Gastroesophageal sphincter (tissue), 4 donors: ENCODE measurements at regions not wholly inside any gene's neighbourhood (a gene's known extent, or its start where the extent isn't known, plus 50 kb on each side); places are given as distances from the start of the nearest gene placed in this dataset.

Experiments used
- ATAC-seq: fragments of 150-250 bp; one replicate; pipeline ENCODE4 v1.9.1; 2016; ENCODE audit warnings: mild to moderate bottlenecking, moderate library complexity
- H3K27ac ChIP-seq, 4 donors: fragments of 200-600 bp; sonication (generic) in 3 of 4; 1 replicate in 3 of 4; 2 replicates in 1 of 4; pipeline ENCODE4 v1.5.1; 2016 to 2019
- H3K27me3 ChIP-seq: fragments of 200-600 bp; sonication (generic); one replicate; pipeline ENCODE4 v1.5.1; 2019
- H3K36me3 ChIP-seq, 2 donors: fragments of 200-600 bp; sonication (generic); one replicate each; pipeline ENCODE4 v1.5.1; 2019; ENCODE audit warnings: control low read depth in 1 of 2
- H3K4me1 ChIP-seq, 3 donors: fragments of 200-600 bp; sonication (generic); 1 replicate in 2 of 3; 2 replicates in 1 of 3; pipeline ENCODE4 v1.5.1; 2016 to 2019; ENCODE audit warnings: control low read depth in 2 of 3
- H3K4me3 ChIP-seq, 2 donors: fragments of 200-600 bp; sonication (generic); one replicate each; pipeline ENCODE4 v1.5.1; 2019; ENCODE audit warnings: mild to moderate bottlenecking in 1 of 2, moderate library complexity in 1 of 2
- H3K9me3 ChIP-seq, 3 donors: fragments of 200-600 bp; sonication (generic); one replicate each; pipeline ENCODE4 v1.5.1; 2017 to 2019; ENCODE audit warnings: control low read depth in 2 of 3
- CTCF ChIP-seq, 4 experiments: fragments of 200-600 bp in 2 of 4; fragments of 450-650 bp in 2 of 4; sonication (generic) in 1 of 4; IDR thresholded peaks; one replicate each; pipeline ENCODE4 v1.5.1; 2017 to 2019; ENCODE audit warnings: antibody characterized with exemption in 4 of 4, mild to moderate bottlenecking in 2 of 4, moderate library complexity in 2 of 4
- EP300 ChIP-seq: sonication (generic); formaldehyde crosslinking; IDR thresholded peaks from one replicate; pipeline ENCODE4 v1.6.1; 2017; ENCODE audit warnings: antibody characterized with exemption, mild to moderate bottlenecking
- POLR2A ChIP-seq, 2 donors: fragments of 450-650 bp; IDR thresholded peaks; one replicate each; pipeline ENCODE4 v1.6.1; 2017; ENCODE audit warnings: antibody characterized with exemption in 2 of 2, mild to moderate bottlenecking in 2 of 2, moderate library complexity in 1 of 2
- POLR2AphosphoS5 ChIP-seq: sonication (generic); formaldehyde crosslinking; IDR thresholded peaks from one replicate; pipeline ENCODE4 v1.6.1; 2017; ENCODE audit warnings: antibody characterized with exemption
- WGBS, 2 donors: methylation state at CpG; one replicate each; pipeline ENCODE4 v1.1.5; 2018; ENCODE audit warnings: low coverage in 1 of 2; 5-methylcytosine and 5-hydroxymethylcytosine counted together

DNA sequence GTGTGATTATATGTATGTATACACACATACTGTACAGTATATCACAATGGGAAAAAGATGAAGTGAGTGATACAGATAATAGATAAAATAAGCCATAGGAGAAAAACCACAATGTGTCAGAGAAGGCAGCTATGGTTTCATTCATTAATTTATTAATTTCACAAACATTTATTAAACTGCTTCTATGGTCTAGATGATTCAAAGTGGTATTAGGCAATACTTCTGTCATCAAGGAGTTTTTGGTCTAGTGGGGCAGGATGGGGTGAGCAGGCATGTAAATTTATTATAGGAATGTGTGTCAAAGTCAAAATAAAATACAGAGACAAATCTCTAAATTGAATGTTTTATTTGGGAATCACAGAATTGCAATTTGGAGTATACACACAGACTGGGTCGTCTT is 65.2 kb upstream of the ANKEF1 start:
- no peak for ATAC-seq
- no peak overlapping the region for H3K27ac ChIP-seq
- peaks cover 35% of the 10 kb centered on the region for H3K27me3 ChIP-seq
- no peak overlapping the region for H3K4me3 ChIP-seq
- WGBS, 2 donors = 73 to 100% methylated on average over 1 of the region's 1 CpG
- TF ChIP-seq POLR2AphosphoS5 (no peak), POLR2A (IDR thresholded peaks at IDR 0.05) (no peak), EP300 (no peak), CTCF (IDR thresholded peaks at IDR 0.05) (no peak)
- H3K9me3 ChIP-seq = no peaks in the 10 kb centered on the region
- no peaks in the 10 kb centered on the region for H3K4me1 ChIP-seq
- H3K36me3 ChIP-seq = no peaks in the 10 kb centered on the region

- TF ChIP-seq CTCF (IDR thresholded peaks at IDR 0.05) (no peak), POLR2A (IDR thresholded peaks at IDR 0.05) (no peak), EP300 (no peak), POLR2AphosphoS5 (no peak)
- 14 to 63% methylated on average over 1 of the region's 1 CpG for WGBS, 2 donors
Observed at GRCh38 chr20:9968015-9968414, 66.8 kb upstream of the ANKEF1 start.

DNA sequence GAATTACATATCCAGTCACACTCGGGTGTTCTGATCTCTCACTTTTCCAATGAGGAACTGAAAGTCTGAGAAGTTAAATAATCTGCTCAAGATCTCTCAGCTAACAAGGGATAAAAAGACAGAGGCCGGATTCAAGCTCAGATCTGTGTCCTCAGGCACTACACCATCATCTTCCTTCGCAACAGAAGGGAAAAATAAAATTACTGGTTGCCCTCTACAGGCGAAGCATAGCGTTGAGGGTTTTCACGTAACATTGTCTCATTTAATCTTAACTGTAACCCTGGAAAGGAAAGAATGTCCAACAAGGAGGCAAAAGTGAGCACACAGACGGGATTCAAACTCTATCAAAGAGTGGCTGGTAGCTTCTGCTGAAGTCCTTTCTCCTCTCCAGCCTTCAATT is 67.8 kb upstream of the ANKEF1 start:
- TF ChIP-seq EP300 = no peak
- TF ChIP-seq POLR2A (IDR thresholded peaks at IDR 0.05) = no peak
- no peak for TF ChIP-seq CTCF (IDR thresholded peaks at IDR 0.05)
- TF ChIP-seq POLR2AphosphoS5 = no peak
- no peaks in the 10 kb centered on the region for H3K4me1 ChIP-seq
- 27 to 40% methylated on average over 2 to 7 of the region's 7 CpGs for WGBS, 2 donors
- peaks cover 39% of the 10 kb centered on the region for H3K27me3 ChIP-seq
- no peaks in the 10 kb centered on the region for H3K9me3 ChIP-seq
- no peak overlapping the region for H3K4me3 ChIP-seq
- no peaks in the 10 kb centered on the region for H3K36me3 ChIP-seq
- no peak overlapping the region for H3K27ac ChIP-seq
- ATAC-seq = no peak

More at GRCh38 chr20:9968015-9968414, 66.8 kb upstream of the ANKEF1 start:
- Histone ChIP-seq H3K36me3 (no peaks in the 10 kb centered on the region), H3K9me3 (no peaks in the 10 kb centered on the region), H3K27me3 (peaks cover 39% of the 10 kb centered on the region), H3K4me3 (no peak overlapping the region), H3K4me1 (no peaks in the 10 kb centered on the region), H3K27ac (no peak overlapping the region)
- no peak for ATAC-seq

DNA sequence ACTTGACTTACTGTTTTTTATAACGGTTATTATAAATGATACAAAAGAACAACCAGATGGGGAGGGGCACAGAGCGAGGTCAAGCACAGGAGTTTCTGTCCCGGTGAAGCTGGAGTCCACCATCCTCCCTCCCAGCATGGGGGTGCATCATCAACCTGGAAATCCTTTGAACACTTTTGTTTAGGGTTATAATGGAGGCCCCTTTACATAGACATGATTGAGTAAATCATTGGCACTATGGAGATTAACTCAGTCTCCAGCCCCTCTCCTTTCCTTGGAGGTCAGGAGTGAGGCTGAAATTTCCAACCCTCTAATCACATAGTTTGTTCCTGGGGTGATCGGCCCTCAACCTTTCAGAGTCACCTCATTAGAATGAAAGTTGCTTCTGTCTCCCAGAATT is 71.8 kb upstream of the ANKEF1 start:
- H3K36me3 ChIP-seq = no peaks in the 10 kb centered on the region
- no peaks in the 10 kb centered on the region for H3K9me3 ChIP-seq
- 43 to 73% methylated on average over 4 of the region's 4 CpGs for WGBS, 2 donors
- H3K27ac ChIP-seq = no peak overlapping the region
- H3K27me3 ChIP-seq = peaks cover 15% of the 10 kb centered on the region
- no peak for TF ChIP-seq POLR2A (IDR thresholded peaks at IDR 0.05)
- TF ChIP-seq POLR2AphosphoS5 = no peak
- TF ChIP-seq CTCF (IDR thresholded peaks at IDR 0.05) = no peak
- no peak for TF ChIP-seq EP300
- no peaks in the 10 kb centered on the region for H3K4me1 ChIP-seq
- H3K4me3 ChIP-seq = no peak overlapping the region
- no peak for ATAC-seq

DNA sequence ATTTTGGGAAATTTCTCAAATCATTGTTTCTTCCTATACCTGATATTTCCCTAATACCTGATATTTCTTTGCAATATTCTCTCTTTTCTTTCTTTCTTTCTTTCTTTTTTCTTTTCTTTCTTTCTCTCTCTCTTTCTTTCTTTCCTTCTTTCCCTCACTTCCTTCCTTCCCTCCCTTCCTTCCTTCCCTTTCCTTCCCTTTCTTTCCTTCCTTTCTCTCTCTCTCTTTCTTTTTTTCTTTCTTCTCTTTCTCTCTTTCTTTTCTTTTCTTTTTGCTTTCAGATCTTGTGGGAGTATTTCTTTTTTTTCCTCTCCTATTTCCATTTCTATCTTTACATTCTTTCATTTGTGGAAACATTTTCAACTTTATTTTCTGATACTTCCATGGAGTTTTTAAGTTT is 76.1 kb upstream of the ANKEF1 start:
- Histone ChIP-seq H3K27me3 (no peaks in the 10 kb centered on the region), H3K27ac (no peak overlapping the region), H3K4me1 (no peaks in the 10 kb centered on the region), H3K4me3 (no peak overlapping the region), H3K9me3 (no peaks in the 10 kb centered on the region), H3K36me3 (no peaks in the 10 kb centered on the region)
- no peak for TF ChIP-seq POLR2A (IDR thresholded peaks at IDR 0.05)
- no peak for TF ChIP-seq POLR2AphosphoS5
- no peak for TF ChIP-seq CTCF (IDR thresholded peaks at IDR 0.05)
- TF ChIP-seq EP300 = no peak
- no peak for ATAC-seq
